NCI-H2029 treated with DMSO at 0.1 percent for 48 hours (cell line): ENCODE measurements at regions not wholly inside any gene's neighbourhood (a gene's known extent, or its start where the extent isn't known, plus 50 kb on each side); places are given as distances from the start of the nearest gene placed in this dataset.
"Not testable (repeated sequence)": the region's sequence is repeated elsewhere in the genome, so short reads cannot be mapped to it uniquely, and the experiment has no call there.

Experiments used
- DNase-seq: peaks from one replicate; lab custom pipeline; 2025; lab: John Stamatoyannopoulos, UW

DNA sequence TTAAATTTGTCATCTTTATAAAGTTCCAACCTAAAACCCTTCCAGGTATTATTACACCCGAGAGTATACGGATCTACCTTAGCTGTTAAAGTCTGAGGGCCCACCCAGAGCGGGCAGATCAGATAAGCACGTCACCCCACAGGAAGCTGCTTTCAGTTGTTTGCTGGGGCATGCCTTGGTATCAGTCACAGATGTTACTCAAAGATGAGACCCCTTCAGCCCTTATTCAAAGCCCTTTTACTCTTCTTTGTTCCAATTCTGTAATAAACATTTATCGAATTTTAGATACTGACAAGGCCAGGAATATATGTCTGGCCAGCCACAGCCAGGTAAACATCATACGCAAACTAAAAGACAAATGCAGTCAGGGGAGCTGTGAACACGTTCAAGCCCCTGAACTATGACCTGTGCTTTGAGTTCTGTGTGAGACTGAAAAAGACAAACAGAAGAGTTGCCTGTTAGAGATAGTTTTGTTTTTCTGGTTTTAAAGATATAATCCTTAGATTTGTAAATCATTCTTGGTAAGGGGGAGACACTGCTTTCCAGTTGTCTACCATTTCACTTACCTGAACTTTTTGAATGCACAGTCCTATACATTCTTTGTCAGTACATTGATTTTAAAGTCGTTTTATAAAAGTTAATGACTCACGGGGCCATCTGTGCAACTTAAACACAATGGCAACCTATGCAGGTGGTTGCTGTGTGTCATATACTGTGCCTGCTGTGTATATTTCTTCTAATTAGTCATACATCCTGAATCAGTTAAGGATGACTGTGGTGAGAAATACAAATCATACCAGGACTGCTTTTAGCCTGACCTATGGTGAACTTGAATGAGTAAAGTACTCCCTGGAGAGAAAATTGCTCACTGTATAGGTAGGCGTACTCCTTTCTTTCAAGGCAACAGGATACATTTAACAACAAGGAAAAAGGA is 100.5 kb upstream of the ITPRID2 start:
- DNase-seq = no peak

DNA sequence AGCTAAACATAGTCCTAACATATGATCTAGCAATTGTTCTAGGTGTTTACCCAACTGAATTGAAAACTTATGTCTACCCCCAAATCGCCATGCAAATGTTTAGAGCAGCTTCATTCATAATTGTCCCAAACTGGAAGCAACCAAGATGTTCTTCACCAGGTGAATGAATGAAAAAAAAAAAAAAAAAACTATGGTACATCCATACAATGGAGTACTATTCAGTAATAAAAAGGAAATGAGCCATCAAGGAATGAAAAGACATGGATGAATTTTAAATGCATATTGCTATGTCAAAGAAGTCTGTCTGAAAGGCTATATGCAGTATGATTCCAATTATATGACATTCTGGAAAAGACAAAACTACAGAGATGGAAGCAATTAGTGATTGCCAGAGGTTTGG is 98.6 kb upstream of the ITPRID2 start:
- DNase-seq = no peak

DNA sequence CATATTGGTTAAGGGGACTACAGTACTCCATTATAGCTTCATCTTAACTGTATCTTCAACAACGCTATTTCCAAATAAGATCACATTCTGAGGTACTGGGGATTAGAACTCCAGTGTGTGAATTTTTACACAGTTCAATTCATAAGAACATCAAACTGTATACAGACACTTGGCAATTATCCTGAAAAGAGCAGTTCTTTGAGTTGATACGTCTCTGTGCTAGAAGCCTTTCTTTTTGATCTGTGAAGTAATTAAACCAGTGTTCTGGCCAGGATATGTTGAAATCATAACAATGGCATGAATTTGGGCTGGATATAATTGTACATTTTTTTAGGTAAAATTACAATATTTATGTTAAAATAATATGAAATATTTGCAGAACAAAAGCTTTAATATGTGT is 93.5 kb upstream of the ITPRID2 start:
- no peak for DNase-seq

DNA sequence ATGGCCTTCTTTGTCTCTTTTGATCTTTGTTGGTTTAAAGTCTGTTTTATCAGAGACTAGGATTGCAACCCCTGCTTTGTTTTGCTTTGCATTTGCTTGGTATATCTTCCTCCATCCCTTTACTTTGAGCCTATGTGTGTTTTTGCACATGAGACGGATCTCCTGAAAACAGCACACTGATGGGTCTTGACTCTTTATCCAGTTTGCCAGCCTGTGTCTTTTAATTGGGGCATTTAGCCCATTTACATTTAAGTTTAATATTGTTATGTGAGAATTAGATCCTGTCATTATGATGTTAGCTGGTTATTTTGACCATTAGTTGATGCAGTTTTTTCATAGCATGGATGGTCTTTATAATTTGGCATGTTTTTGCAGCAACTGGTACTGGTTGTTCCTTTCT is 89.2 kb upstream of the ITPRID2 start:
- not testable (repeated sequence) for DNase-seq

DNA sequence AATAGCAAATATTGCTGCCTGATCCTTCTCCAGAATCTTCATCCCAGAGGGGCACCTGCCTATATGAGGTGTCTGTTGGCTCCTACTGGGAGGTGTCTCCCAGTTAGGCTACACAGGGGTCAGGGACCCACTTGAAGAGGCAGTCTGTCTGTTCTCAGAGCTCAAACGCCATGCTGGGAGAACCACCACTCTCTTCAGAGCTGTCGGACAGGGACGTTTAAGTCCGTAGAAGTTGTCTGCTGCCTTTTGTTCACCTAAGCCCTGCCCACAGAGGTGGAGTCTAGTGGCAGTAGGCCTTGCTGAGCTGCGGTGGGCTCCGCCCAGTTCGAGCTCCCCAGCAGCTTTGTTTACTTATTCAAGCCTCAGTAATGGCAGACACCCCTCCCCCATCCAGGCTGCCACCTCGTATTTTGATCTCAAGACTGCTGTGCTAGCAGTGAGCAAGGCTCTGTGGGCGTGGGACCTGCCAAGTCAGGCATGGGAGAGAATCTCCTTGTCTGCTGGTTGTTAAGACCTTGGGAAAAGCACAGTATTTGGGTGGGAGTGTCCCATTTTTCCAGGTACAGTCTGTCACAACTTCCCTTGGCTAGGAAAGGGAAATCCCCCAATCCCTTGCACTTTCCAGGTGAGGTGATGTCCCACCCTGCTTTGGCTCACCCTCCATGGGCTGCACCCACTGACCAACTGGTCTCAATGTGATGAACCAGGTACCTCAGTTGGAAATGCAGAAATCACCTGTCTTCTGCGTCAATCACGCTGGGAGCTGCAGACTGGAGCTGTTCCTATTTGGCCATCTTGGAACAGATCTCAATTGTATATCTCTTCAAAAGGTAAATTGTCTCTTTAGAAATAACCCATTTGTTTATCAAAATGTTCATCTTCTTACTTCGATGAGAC is 87.4 kb upstream of the ITPRID2 start:
- not testable (repeated sequence) for DNase-seq

DNA sequence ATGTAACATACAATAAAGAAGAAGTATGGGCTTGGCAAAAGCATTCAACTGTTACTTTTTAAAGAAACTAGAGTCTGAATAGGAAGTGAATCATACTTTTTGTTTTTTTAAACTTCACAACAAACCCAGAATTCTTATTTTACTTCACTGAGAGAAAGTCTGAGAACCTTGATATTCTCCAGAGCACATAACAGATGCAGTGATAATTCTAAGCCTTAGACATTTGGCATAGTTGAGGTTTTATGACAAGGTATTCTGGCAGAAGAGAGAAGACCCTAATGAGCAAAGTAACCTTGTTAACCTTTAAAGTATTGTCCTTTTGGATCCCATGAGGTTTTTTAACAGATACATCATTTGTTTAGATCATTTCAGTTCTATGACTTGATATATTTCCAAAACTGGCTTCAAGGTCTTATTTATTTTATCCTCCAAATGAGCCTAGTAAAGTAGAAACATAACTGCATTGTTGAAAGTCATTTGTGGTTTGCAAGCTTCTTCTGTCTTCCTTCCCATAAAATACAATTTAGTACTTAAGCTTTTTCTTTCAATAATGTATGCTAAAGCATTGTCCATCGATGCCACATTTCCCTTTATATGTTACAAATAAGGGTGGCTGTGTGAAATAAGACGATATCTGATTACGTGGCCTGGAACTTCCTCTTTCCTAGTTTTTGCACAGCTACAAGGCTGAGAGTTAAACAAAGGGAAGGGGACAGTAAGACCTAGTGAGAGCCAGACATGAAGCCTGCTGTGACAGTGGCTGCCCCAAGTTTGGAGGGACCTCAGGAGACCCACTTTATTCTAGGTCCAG is 86.1 kb upstream of the ITPRID2 start:
- no peak for DNase-seq

DNA sequence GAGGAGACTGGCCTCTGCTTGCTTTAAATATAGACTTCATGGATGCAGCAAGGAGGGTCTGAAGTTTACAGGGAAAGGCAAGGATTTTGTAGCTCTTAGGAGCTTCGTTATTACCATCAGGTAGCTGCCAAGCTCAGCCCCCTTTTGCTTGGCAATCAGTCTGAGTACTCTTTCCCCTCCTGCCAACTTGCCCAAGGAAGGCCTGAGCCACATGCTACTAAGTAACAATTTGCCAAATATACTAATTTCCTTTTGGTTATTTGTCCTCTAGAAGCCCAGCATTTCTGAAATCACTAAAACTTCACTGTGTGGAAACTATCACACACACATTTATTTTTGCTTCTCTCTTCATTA is 85.5 kb upstream of the ITPRID2 start:
- no peak for DNase-seq

DNA sequence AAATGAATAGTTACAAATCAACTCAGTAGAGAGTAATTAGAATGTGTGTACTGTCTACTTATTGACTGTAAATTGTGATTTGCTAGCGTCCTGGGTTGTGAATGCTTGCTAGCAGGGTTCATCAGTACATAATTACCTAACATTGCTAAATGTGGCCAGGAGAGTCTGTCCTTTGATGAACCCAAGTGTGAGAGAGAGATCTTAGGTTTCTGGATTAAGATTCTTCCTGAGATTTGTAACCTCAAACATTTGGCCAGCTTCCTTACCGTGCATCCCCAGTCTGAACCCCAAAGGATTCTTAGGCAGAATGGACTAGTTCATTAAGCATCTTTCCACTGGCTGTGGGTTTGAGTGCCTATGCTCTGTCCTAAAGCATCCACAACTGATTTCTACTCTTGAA is 84.0 kb upstream of the ITPRID2 start:
- DNase-seq = no peak

DNA sequence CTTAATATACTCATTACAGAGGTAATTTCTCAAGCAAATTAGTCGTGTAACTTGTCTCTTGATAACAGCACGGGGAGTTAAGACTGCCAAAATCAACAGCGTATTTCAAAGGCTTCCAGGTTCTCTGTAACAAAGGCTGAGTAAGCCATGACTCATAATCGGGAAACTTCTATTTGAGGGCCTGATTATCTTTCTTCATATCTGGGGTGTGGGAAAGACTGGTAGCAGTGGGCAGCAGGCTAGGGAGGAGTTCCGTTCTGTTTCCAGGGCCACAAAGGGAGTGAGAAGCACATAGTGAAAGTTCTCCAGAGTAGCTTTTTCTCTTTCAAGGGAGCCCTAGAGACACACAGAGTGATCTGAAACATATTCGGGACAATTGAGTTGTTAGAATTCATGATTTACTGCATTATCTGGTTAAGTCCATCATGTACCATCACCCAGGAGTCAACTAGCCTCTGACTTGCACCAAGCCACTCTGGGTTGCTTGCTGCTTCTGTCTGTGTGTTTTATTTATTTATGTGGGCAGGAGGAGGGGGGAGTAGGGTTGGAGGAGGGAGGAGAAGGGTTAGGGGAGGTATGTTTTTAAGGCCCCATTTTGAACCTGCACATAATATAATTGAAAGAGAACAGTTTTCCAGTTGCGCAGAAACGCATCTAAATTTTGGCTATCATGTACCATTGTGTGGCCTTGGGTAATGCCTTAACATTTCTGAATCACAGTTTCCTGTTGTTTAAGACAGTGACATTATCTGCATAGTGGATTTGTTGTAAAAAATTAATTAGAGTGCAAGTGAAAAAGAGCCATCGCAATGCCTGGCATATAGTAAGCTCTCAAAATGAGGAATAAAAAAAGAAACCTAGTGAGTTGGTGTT is 80.5 kb upstream of the ITPRID2 start:
- DNase-seq = no peak

DNA sequence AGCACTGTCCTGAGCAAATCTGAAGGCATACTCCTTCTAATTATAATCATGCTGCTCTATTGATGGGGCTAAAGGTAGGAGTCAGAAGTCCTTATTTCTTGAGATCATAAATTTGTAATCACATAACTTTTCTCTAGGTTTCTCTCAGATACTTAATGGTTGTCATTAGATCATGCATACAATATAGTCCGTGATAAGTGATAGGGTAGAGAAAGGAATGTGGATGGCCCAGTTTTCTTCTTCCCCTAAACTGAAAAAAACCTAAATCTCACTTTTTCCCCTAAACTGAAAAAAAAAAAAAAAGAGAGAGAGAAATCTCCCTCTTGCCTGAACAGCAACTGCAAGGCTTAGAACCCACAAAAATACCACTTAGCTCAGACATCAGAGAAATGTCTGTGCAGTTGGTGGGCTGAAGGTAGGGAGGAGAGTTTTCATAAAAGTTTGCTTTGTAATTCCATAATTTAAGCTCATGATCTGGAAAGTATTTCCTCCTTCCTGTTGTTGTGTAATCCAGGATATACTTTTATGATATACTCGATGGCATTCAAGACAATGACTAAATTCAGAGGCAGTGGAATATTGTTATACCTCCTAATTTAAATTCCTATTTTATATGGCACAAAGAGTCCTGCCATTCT is 79.3 kb upstream of the ITPRID2 start:
- no peak for DNase-seq

DNA sequence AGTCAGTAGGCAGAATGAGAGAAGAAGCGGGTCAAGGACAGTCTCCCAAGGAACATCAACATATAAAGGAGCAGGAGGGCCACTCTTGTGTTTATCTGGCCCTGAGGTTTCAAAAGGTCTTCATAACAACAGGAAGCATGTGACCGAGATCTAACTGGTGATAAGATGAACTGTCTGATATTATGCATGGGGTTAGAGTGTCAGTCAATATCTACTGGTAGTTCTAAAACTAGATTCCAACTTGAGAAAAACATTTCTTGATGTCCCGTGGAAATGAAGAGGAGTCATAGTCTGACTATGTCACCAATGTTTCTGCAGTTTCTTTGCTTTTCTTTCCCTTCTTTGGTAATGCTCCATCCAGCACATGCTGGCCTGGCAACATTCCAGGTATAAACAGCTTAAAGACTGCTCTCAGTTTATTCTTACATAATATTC is 77.5 kb upstream of the ITPRID2 start:
- DNase-seq = no peak

DNA sequence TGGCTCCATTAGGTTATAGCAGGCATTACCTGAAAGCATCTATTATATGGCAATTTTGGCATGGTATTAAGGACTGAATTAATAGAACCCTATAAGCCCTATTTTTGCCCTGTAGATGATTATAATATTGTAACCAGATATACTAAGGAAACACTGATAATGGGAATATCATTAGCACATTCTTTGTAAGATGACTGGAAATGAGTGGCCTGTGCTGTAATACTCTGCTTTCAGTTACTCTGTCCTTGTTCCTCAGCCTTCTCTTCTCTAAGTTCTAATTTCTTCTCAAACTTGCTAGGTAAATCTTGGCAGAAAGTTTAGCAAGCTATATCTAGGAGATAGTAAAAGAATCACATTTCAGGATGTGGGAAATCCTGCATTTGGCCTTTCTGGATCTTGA is 74.0 kb upstream of the ITPRID2 start:
- no peak for DNase-seq

DNA sequence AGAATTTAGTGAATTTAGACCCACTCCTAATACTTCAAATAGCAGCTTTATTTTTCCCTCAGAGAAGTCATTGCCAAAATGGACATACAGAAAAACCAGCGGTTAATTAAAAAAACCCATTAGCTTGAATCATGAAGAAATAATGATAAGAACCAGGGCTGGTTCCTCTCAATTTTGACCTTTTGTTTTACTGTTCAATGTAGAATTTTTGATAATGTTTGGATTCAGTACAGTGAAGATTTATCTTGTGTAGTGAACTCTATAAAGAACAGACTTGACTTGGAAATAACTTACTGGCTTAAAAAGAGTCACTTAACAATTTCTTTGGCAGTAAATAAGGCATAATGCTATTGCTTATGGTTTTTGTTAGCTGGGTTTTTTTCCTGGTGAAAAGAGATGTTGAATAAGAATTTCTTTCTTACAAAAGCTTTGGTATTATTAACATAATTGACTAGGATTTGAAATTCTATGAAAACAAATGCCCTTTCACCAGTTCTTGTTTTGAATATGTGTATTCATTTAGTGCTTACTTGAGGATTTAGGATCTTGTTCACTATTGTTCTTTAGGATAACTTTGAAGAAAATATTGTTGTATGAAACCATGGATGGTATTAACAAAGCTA is 73.4 kb upstream of the ITPRID2 start:
- no peak for DNase-seq

DNA sequence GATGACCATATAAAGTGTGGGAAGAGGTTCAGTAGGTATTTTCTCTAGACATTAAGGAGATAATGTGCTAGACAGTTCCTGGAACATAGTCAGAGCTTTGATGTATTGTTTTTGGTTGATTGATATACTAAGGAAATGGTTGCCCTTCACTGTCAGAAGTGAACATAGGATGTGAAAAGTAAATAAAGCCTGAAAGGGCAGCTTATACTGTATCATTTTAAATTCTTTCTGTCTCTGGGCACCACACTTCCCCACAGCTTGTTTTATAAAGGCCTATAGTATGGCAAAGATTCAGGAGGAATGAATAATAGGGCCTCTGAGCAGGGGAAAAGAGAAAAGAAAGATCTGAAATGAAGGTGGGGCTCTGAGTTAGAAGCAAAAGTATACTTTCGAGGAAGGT is 72.7 kb upstream of the ITPRID2 start:
- DNase-seq = no peak

DNA sequence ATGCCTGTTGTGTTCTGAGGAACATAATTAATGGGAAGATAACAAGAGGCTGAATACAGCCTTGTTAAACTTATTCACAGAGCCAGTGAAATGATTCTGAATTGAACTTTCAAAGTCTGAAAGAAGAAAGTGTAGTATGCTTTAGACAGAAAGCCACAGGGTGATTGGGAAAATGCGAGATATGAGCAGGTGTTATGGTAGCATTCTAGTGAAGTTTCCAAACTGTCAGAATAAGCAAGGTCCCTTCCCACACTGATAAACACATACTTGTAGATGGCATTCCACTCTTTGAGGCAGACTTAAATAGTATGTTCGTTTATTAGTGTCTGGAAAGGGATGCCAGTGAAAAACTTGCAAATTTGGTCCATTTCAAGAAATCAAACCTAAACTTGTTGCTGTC is 70.5 kb upstream of the ITPRID2 start:
- DNase-seq = no peak

DNA sequence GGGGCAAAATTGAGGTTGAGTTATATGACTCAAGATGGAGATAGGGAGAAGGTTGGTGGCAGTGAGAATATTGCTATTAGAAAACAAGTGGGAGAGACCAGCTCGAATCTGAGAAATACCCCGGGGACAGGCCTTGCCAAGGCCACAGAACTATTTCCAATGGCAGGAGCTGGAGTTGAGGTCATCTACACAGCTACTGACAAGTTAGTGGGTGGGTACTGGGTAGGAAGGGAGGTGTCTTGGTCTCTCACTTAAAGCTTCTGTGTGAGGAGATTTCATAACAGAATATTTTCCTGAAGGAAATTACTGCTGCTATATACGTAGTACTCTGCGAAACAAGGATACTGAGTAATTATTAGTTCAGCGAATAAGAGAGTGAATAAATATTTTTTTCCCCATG is 69.4 kb upstream of the ITPRID2 start:
- DNase-seq = no peak

DNA sequence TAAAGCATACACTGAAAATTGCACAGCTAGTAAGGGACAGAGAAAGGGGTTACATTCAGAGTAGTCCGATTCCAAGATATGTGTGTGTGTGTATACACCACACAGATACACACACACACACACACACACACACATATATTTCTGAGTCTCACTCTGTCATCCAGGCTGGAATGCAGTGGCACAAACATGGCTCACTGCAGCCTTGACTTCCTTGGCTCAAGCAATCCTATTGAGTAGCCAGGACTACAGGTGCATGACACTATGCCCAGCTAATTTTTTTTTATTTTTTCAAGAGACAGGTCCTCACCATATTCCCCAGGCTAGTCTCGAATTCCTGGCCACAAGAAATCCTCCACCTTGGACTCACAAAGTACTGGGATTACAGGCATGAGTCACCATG is 68.1 kb upstream of the ITPRID2 start:
- DNase-seq = no peak

DNA sequence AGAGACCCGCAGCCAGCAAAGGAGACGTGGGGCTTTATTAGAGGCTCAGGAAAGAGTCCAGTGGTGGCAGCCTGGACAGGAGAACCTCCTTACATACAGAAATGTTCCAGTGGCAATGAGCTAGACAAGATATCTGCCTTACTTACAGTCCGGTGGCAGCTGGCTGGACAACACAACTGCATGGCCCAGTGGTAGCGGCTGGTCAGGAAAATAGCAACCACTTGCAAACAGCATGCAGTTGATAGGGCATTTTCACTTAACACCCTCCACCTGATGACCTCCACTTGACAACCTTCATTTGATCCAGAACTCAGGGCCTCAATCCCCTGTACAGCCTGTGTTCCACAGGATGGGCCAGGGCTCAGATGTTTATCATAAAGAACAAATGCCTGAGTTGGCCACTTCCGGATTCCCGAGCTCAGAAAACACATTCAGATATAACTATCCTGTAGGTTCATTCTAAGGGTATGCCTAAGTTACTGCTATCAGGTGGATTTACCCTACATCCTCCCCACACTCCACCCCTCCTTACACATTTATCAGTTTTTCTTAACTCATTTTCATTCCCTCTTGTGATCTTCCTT is 63.3 kb upstream of the ITPRID2 start:
- no peak for DNase-seq

DNA sequence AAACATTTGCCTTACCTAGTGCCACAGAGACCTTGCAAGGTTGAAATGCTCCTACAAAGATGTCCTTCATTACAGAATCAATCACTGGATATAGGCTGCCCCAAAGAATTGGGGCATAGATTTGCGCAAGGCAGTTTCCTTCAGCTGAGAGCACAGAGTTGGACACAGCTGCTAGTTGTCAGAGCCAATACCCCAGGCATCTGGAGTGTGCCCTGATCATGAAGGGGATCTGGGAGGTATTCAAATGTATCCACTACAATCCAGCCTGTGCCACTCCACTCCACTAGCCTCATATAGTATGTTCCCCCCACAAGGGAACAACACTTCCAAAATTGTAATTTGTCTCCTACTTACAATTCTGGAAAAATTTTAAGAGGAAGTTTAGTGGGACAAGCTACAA is 62.3 kb upstream of the ITPRID2 start:
- no peak for DNase-seq

DNA sequence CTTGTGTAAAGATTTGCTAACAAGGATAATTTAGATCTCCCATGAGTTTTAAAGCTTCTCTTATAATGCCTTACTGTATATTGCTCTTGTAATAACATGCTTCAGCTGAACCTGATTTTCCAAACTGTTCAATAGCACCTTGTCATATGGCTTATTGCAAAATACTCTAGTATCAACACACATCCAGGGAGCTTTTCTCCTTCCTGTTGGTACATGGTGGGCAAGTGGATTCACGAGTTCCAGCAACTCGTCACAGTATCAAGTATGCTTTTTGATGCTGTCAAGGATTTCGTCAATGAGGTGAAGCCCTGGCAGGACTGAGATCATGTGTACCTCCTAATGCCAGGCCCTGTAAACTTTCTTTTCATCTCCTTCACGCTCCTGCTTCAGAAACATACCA is 59.5 kb upstream of the ITPRID2 start:
- DNase-seq = no peak
